Left lobe of liver (tissue), 2 donors: ENCODE measurements at regions not wholly inside any gene's neighbourhood (a gene's known extent, or its start where the extent isn't known, plus 50 kb on each side); places are given as distances from the start of the nearest gene placed in this dataset.
"Not testable (repeated sequence)": the region's sequence is repeated elsewhere in the genome, so short reads cannot be mapped to it uniquely, and the experiment has no call there.

Source experiments
- ATAC-seq: fragments of 200-7000 bp; cut with Tn5 transposase; one replicate; pipeline ENCODE4 v1.9.1; 2020; ENCODE audit warnings: mild to moderate bottlenecking, moderate library complexity
- DNase-seq: peaks from one replicate; pipeline ENCODE4 v3.0.0-alpha.2; 2020; ENCODE audit warnings: low spot score
- donor health status: DM: no; HTN: no; CAD: no; lungs with moderate emphysema.
- donor health status: DM: no; HTN: yes; CAD: no.

DNA sequence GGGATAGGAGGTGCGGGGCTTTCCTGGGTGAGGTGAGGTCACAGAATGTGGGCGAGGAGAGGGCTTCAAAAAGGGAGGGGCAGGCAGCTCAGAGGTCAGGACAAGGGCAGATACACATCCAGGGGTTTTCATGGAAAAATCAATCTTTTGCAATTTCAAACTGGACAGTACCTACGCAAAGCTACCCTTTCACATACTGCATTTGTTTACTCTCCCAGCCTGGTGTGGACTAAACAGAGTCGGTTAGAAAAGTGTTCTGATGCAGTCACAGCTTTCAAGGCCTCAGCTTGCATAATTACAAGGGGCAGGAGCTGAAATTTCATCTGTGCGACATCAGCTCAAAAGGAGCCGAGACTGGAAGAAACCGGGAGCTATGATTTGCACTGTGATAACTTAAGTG lies 309.9 kb upstream of the SOX1 start:
- peak; percentile 79 for ATAC-seq
- DNase-seq = not testable (repeated sequence)

DNA sequence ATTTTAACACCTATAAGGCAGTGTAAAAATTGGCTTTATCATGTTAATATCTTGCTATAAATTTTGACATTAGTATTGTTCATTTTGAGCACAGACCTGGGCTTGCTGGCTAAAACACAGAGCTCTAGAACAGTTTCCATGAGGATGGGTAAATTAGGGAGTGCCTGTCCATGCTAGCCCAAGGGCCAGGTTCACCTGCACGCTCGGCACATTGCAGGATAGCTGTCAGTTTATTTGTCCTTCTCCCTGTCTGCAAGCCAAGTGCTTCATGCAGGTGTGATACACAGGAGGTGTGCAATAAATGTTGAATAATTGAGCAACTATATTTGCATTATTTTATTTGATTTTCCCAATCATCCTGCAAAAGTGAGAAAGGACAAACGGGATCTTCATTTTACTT lies 309.3 kb upstream of the SOX1 start:
- ATAC-seq = peak; percentile 68
- peak; percentile 44 for DNase-seq

DNA sequence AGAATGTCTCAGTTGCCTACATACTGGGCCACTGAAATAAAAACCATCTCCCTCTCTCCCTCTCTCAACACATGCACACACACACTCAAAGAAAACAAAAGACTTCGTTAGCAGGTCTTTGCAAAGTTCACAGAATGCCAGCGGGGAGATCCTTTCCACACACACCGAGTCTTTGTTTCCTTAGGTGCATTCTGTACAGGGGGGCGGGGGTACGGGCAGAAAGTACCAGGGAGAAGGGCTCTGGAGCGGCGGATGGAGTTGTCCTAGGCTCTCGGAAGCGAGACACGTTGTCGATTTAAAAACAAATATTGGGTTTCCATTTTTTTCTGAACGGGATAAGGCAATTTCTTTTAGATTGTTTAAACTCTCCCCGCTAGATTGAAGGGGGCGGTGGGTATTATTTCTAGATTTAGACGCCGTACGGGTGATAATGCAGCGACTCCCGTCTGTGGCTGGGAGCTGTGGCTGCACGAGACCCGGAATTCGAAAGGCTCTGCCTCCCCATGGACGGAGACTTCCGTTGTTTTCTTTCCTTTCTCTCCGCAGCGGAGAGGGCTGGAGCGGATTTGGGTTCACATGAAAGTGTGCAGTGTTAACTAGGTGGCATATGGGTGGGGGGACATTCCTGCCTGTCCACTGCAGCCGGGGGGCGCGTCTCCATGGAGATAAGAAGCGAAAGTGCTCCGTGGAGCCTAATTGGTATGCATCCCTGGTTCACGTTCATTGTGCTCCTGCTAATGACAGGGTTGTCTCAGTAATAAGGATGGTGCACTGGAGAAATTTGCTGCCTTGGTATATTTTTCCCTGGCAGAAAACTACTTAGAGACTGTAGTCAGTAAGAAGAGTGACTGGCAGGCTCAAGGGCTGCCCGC lies 303.7 kb upstream of the SOX1 start:
- peak; percentile 81 for ATAC-seq
- not testable (repeated sequence) for DNase-seq

DNA sequence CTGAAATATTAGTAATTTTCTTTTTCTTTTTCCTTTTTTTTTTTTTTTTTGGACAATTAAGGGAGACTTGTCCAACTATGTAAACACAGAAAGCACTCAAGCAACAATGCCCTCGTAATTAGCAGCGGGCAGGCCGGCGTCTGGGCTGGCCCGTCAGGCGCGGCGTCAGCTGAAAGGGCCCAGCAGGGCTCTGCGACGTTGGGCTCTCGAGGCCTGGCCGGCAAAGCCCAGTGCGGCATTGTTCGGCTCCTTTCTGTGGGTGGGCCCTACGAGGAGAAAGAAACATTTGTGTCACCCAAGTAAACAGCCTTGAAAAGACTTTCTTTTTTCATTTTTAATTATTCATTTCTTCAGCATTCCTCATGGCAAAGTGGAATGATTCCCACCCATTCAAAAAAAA lies 302.4 kb upstream of the SOX1 start:
- not testable (repeated sequence) for ATAC-seq, DNase-seq

DNA sequence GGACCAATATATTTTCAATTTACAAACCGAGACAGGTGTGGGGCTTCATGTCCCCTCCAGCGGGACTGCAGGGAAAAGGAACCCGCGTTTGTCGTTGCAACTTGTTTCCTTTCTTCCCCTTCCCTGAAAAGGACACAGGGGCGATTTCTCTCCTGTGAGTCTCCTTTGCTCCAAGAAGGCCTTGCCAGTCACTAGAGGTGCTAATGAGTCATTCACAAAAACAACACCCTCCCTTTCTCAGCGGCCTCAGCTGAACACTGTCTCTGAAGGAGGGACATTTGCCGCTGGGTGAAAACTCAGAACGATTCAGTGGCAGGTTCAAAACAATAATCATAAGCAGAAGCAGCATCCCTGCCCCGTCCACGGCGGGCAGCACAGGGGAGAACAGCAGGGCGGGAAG lies 302.0 kb upstream of the SOX1 start:
- DNase-seq, ATAC-seq: not testable (repeated sequence)

DNA sequence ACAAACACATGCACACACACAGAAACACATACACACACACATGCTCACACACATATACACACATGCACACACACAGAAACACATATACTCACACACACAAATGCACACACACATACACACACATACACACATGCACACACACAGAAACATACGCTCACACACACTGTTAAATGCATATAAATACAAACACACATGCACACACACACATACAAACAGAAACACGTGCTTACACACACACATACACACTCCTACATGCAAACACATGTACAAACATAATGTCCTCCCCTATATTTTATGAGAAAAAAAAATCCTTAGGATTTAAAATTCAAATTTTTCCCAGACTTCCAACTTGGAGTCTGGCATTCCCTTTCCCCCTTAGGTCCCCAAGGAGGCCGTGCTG lies 291.2 kb upstream of the SOX1 start:
- not testable (repeated sequence) for ATAC-seq, DNase-seq

DNA sequence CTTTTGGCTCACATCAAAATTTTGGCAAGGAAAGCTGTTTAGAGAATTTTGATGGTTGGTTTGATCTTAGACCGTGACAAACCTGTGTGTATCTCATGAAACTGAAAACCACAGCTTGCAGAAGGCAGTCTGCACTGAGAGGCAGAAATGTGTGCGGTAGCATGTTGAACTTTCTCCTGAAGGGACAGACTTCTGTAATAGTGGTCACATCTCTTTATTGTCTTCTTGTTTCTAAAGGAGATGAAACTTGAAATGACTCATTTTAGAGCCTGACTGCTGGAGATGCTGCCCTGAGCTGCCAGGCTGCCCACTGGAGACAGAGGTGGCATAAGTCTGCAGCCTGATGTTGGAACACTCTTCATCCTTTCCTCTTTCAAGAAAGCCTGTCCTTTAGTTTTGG lies 289.6 kb upstream of the SOX1 start:
- not testable (repeated sequence) for ATAC-seq

DNA sequence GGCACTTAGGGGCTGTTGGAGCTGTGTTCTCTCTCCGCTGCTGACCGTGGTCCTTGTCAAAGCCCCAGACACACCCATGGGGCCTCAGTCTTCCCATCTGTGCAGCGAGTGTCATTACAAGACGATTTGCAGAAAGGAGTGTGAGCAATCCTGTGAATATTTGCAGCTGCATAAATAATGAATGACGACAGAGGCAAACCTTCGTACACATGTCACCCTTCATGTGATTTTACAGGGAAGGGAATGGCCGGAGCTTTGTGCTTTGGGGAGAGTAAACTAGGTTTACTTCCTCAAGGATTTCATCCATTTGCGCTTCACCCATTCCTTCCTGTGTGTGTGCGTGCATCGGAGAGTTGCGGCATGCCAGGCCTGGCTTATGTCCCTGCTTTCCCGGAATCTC lies 285.6 kb upstream of the SOX1 start:
- not testable (repeated sequence) for ATAC-seq, DNase-seq

More for the DNA sequence above, 289.6 kb upstream of the SOX1 start:
- not testable (repeated sequence) for DNase-seq

DNA sequence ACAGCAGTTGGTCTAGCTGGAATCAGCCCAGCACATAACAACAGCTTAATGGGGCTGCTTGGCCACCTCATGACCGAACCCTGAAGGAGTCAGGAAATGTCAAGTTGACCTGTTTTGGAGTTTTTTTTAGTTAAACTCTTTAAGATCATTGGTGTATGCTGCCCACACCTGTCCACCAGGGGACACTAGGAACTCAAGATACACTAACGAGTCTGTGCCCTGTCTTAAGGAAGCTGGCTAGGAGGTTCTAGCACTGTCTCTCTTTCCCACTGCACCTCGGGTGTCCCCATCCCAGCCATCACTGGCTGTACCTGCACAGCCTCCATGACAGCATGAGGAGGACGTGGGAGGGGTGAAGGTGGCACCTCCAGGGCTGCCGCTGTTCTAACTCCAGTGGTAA lies 279.6 kb upstream of the SOX1 start:
- not testable (repeated sequence) for DNase-seq, ATAC-seq

DNA sequence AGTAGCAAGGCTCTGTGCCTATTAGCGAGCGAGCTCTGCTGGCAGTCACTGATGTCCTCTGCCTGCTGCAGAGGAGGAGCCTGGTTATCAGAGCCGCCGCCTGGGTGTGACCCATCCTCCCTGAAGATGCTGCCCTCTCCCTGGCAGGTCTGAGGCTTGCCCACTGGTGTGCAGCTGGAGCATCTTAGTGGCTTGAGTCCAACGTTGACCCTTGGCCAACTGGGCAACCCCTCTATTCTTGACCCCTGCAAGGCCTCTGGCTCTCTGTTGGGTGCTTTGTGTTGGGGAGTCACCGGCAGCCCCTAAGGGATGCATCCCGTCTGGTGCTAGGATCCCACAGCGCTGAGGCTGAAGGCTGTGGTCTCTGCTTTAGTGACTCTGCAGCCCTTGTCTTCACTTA lies 277.9 kb upstream of the SOX1 start:
- DNase-seq (no peak), ATAC-seq (no peak)

DNA sequence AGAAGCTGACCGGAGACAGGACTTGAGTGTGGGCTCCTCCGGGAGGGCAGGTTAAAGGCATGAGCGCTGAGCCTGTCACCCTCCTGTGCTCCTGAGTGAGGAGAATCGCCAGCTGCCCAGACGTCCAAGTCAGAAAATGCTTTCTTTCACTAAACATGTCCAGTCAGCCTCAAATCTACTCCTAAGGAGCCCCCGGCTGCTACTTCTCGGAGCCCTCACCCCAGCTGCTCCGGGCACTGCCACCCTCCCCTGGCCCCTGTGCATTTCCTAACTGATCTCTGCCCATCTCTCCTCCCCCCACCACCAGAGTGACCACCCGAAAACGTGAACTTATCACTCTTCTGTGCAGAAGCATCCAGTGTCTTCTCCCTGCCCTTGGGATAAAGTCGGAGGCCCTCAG lies 277.5 kb upstream of the SOX1 start:
- ATAC-seq (no peak), DNase-seq (no peak)

DNA sequence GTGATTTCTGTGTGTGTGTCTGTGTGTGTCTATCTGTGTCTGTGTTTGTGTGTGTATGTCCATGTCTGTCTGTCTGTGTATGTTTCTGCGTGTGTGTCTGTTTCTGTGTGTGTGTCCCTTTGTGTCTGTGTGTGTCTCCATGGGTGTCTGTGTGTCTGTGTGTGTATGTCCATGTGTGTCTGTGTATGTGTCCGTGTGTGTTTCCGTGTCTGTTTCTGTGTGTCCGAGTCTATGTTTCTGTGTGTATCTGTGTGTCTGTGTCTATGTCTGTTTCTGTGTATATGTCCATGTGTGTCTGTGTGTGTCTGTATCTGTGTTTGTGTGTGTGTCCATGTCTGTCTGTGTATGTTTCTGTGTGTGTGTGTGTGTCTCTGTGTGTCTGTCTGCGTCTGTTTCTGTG lies 276.3 kb upstream of the SOX1 start:
- DNase-seq (no peak), ATAC-seq (no peak)

DNA sequence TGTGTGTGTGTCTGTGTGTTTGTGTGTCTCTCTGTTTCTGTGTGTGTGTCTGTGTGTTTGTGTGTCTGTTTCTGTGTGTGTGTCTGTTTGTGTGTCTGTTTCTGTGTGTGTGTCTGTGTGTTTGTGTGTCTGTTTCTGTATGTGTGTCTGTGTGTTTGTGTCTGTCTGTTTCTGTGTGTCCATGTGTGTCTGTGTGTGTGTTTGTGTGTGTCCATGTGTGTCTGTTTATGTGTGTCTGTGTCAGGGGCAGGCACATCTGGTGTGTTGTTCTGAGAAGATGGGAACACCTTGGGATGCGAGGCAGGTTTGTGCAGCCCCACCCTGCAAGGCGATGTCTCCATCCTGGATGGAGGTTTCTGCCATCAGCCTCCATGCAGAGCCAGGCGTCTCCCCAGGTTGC lies 275.8 kb upstream of the SOX1 start:
- ATAC-seq (no peak), DNase-seq (no peak)

DNA sequence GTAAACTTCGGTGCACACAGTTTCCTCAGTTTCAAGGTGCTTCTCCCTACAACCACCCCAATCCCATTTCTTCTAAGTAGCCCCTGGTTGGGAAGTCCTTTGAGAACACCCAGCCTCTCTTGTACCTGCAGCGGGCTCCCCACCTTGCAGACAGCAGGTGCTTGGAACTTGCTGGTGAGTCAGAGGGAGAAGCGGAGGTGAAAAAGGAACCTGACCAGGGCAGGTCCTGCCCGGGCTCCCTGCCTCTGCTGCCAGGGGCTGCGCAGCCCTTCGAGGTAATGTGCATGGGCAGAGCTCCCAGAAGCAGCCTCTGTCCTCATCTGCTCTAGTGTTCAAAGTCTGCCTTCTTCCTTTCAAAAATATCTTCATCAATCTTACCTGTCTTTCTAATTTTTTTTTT lies 274.0 kb upstream of the SOX1 start:
- ATAC-seq = no peak
- no peak for DNase-seq
